Calu3 (cell line): ENCODE measurements at regions not wholly inside any gene's neighbourhood (a gene's known extent, or its start where the extent isn't known, plus 50 kb on each side); places are given as distances from the start of the nearest gene placed in this dataset.

Source experiments
- BruUV-seq: library from RNA; stranded (reverse); fragments of 400-500 nt; replicated peaks from 2 replicates; lab custom pipeline; 2021; lab: Mats Ljungman, UMichigan
- CTCF ChIA-PET: fragments of 300-600 bp; sonication (Branson Sonifier 250); formaldehyde crosslinking; loops from one replicate; lab custom pipeline; 2022; ENCODE audit warnings: antibody characterized with exemption; lab: Charles Lee
- DNase-seq: peaks from one replicate; pipeline ENCODE4 v3.0.0; 2022
- H3K27ac Mint-ChIP-seq: one replicate; pipeline ENCODE4 v1.8.0; 2022; ENCODE audit warnings: mixed read lengths; ENCODE audit not compliant: unreplicated experiment
- H3K27me3 Mint-ChIP-seq: one replicate; pipeline ENCODE4 v1.8.0; 2022; ENCODE audit warnings: mixed read lengths; ENCODE audit not compliant: unreplicated experiment
- H3K36me3 Mint-ChIP-seq: one replicate; pipeline ENCODE4 v1.8.0; 2022; ENCODE audit warnings: mild to moderate bottlenecking, moderate library complexity, mixed read lengths; ENCODE audit not compliant: insufficient read depth, unreplicated experiment
- H3K4me1 Mint-ChIP-seq: one replicate; pipeline ENCODE4 v1.8.0; 2022; ENCODE audit warnings: mild to moderate bottlenecking, low read depth, mixed read lengths; ENCODE audit not compliant: unreplicated experiment
- H3K4me3 Mint-ChIP-seq: one replicate; pipeline ENCODE4 v1.8.0; 2022; ENCODE audit warnings: mild to moderate bottlenecking, low read depth, moderate library complexity, mixed read lengths; ENCODE audit not compliant: unreplicated experiment
- H3K9me3 Mint-ChIP-seq: one replicate; pipeline ENCODE4 v1.8.0; 2022; ENCODE audit warnings: low read depth, mixed read lengths; ENCODE audit not compliant: unreplicated experiment
- CTCF ChIP-seq: fragments of 200-600 bp; IDR thresholded peaks from one replicate; pipeline ENCODE4 v1.8.0; 2022; ENCODE audit warnings: antibody characterized with exemption; ENCODE audit not compliant: unreplicated experiment
- intact Hi-C: fragments of 100-400 bp; cut with micrococcal nuclease; formaldehyde crosslinking; loops from one replicate; pipeline ENCODE4 v1.10.0; 2022; ENCODE audit not compliant: unreplicated experiment

GRCh38 chr11:88040148-88040496 lies 135.1 kb downstream of the RAB38 start:
- Mint-ChIP-seq H3K9me3 (no peaks in the 10 kb centered on the region), H3K36me3 (no peaks in the 10 kb centered on the region), H3K27me3 (peaks cover 13% of the 10 kb centered on the region), H3K4me1 (no peaks in the 10 kb centered on the region), H3K4me3 (no peak overlapping the region), H3K27ac (no peak overlapping the region)
- no peak for DNase-seq
- CTCF ChIA-PET: no interaction called here
- TF ChIP-seq CTCF: no peak
- BruUV-seq: no TSS peak
- intact Hi-C loops: no loop called here

GRCh38 chr11:88039476-88040147 lies 135.6 kb downstream of the RAB38 start:
- H3K9me3 Mint-ChIP-seq: no peaks in the 10 kb centered on the region
- H3K4me1 Mint-ChIP-seq: no peaks in the 10 kb centered on the region
- CTCF ChIA-PET: no interaction called here
- H3K27me3 Mint-ChIP-seq: peaks cover 11% of the 10 kb centered on the region
- H3K36me3 Mint-ChIP-seq: no peaks in the 10 kb centered on the region
- DNase-seq: no peak
- no peak overlapping the region for H3K4me3 Mint-ChIP-seq
- no peak for TF ChIP-seq CTCF
- no TSS peak for BruUV-seq
- H3K27ac Mint-ChIP-seq: no peak overlapping the region
- intact Hi-C loops: no loop called here

- intact Hi-C loops: no loop called here
- CTCF ChIA-PET: no interaction called here
- Mint-ChIP-seq H3K9me3 (no peaks in the 10 kb centered on the region), H3K4me3 (no peak overlapping the region), H3K4me1 (no peaks in the 10 kb centered on the region), H3K36me3 (no peaks in the 10 kb centered on the region), H3K27ac (no peak overlapping the region), H3K27me3 (no peaks in the 10 kb centered on the region)
- no peak for TF ChIP-seq CTCF
- no peak for DNase-seq
- no TSS peak for BruUV-seq
Measured at GRCh38 chr11:88038063-88038462, 137.2 kb downstream of the RAB38 start.

- TF ChIP-seq CTCF: no peak
- intact Hi-C loops: no loop called here
Measured at GRCh38 chr11:88036701-88037100, 138.5 kb downstream of the RAB38 start.

More at GRCh38 chr11:88036701-88037100, 138.5 kb downstream of the RAB38 start:
- no peaks in the 10 kb centered on the region for H3K36me3 Mint-ChIP-seq
- H3K4me1 Mint-ChIP-seq: no peaks in the 10 kb centered on the region
- no peak overlapping the region for H3K4me3 Mint-ChIP-seq
- DNase-seq: no peak
- no peak overlapping the region for H3K27ac Mint-ChIP-seq
- H3K27me3 Mint-ChIP-seq: no peaks in the 10 kb centered on the region
- no peaks in the 10 kb centered on the region for H3K9me3 Mint-ChIP-seq
- CTCF ChIA-PET: no interaction called here
- BruUV-seq: no TSS peak
